Fibroblast of skin of back (primary cell): ENCODE measurements at regions not wholly inside any gene's neighbourhood (a gene's known extent, or its start where the extent isn't known, plus 50 kb on each side); places are given as distances from the start of the nearest gene placed in this dataset.
"Not testable (repeated sequence)": the region's sequence is repeated elsewhere in the genome, so short reads cannot be mapped to it uniquely, and the experiment has no call there.

Experiments
- DNase-seq: peaks from one replicate; pipeline ENCODE4 v3.0.0-alpha.2; 2013

DNA sequence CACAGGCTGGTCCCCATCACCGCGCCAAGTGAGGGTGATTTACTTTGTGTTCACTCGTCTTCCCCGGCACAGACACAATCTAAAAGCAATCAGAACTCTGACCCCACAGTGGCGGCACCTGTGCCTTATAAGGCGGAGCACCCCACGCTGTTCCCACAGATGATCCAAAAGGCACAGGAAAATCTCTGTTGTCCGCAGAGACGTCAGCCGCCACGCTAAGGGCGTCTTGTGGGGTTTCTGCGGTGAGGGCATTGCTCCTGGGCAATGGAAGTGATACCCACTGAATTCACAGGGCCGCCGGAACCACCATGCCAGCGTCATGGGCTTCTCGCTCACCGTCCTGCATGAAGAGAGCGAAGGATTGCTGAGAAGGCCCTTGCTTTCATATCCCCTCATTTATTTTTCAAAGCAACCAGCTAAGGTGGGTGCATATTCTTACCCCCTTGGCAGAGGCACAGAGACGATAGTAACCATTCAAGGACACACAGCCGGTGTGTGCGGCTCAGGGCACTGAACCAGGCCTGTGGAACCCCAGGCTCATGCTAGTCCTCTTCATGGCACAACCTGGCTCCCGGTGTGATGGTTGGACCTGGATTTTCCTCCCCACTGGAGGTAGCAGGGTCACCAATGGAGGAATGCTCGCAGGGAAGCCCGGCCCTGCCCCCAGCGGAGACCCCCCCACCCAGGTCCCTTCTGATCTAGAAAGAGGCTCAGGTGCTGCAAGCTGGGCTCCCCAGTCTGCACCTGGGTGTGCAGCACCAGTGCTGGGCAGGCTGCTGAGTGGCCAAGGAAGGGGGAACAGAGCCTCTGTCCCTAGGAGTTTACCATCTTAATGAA is 279.0 kb downstream of the TCERG1L start:
- no peak for DNase-seq

DNA sequence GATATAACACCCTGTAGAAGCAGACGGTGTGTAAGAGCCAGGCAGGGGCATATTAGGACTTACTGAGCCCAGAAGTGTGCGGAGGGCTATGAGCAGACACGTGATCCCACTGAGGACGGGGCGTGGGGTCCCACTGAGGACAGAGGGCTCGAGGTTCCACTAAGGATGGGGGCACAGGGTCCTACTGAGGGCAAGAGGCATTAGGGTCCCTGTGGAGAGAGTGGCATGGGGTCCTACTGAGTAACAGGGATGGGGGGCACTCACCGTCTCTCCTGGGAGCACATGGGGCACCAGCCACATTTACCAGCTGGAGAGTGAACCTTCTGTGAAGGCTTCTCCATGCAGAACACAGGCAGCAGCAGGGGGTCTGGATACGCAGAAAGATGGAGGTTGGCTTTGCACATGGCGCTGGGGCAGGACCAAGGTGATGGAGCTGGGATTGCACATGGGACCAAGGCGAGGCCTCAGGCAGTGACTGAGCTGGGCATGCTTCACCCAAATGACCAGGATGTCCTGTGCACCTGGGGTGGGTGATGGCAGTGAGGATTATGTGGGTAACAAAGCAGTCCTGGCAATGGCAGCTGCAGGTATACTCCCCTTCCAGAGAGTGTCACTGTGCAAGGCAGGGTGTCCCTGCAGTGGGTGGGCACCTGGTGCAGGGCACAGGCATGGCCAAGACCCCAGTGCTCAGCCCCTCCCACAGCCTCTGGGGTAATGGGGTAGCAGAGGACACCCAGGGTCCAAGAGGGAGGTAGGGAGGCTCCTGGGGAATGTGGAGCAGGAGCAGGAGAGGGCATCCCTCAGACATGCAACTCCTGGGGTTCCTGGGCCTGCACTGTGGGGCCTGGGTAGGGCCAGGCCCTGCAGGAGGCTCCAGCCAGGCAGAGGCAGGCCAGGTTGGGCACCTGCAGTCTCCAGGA is 278.1 kb downstream of the TCERG1L start:
- DNase-seq = no peak

GRCh38 chr10:131034451-131034850 is 277.1 kb downstream of the TCERG1L start:
- DNase-seq = no peak

DNA sequence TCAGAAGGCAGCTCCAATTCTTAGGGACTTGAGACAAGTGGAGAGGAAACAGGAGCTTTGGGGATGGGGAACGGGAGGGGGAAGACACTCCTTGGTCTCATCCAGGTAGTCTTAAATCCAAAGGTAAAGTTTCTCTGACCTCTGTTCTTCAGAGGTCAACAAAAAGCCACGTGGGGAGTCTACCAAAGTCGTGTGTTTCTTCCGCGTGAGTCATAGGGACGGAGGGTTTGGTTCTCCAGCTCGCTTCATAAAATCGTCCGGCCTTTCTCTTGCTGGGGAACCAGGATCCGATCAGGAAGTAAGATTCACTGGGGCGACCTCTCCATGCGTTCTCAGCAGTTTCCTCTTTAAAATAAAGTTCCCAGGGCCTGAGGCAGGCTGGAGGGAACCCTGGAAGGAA is 275.7 kb downstream of the TCERG1L start:
- no peak for DNase-seq

DNA sequence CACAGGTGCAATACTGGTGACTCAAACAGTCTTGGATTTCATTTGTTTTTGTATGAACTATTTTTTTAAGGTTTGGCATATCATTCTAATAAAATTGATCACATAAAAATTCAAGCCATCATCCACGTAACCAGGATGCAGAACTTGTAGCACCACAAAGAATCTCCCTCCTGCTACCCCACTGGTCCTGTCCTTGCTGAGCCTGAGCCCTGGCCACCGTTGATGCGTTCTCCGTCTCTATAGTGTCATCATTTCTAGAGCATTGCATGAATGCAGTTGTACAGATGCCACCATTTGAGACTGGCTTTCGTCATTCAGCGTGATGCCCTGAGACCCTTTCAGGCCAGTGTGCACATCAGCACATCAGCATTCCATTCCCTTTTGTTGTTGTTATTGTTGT is 273.5 kb downstream of the TCERG1L start:
- no peak for DNase-seq

- DNase-seq = no peak
Measured at GRCh38 chr10:131041031-131041430, 270.5 kb downstream of the TCERG1L start.

DNA sequence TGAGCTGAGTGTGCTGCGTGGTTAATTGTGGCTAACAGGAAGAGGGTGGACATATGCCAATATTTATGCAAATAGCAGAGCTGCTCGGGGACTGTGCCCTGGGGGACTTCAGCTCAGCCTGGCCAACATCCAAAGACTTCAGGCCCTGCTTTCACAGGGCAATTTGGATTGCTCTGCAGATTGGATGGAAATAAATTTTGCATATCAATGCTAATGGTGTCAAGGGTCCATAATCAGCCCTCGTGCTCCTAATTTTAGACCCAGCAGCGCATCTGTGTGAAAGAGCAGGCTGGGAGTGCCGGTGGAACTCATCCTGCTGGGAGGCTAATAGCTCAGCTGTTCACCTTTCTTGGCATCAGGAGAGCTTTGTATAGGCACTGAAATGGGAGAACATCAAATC is 270.1 kb downstream of the TCERG1L start:
- DNase-seq = no peak

- DNase-seq = not testable (repeated sequence)
Measured at GRCh38 chr10:131042015-131042414, 269.5 kb downstream of the TCERG1L start.
